ENCODE measurements at regions not wholly inside any gene's neighbourhood (a gene's known extent, or its start where the extent isn't known, plus 50 kb on each side); places are given as distances from the start of the nearest gene placed in this dataset.
"Not testable (repeated sequence)": the region's sequence is repeated elsewhere in the genome, so short reads cannot be mapped to it uniquely, and the experiment has no call there.

DNA sequence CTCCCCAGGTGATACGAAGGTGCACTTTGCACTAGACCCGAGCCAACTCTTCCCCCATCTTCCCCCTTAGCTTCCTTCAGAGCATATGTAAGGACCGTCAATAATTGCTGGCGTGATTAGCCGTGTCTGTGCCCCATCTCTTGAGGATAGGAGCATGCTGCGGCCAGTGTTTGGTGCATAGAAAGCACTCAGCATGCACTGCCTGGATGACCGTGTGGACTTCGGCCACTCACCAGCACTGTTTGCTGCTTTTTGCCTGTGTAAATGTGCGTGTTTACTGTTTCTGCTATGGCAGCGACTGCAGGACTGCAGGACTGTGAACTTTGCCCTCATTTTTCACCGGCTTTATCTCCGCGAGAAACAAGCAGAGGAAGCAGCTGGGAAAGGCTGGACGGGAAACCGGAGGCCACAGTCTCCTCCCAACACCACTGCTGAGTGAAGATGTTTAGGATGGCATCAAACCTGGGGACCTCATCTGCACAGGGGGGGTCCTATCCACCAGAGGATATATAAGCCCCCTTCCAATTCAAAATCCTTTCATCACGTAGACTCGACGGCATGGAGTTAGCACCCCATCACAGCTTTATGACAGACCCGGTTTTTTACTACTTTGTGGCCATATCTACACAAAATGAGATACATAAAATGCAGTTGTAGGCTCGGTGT is 150.6 kb upstream of the AFDN start:
- no peak for DNase-seq

DNA sequence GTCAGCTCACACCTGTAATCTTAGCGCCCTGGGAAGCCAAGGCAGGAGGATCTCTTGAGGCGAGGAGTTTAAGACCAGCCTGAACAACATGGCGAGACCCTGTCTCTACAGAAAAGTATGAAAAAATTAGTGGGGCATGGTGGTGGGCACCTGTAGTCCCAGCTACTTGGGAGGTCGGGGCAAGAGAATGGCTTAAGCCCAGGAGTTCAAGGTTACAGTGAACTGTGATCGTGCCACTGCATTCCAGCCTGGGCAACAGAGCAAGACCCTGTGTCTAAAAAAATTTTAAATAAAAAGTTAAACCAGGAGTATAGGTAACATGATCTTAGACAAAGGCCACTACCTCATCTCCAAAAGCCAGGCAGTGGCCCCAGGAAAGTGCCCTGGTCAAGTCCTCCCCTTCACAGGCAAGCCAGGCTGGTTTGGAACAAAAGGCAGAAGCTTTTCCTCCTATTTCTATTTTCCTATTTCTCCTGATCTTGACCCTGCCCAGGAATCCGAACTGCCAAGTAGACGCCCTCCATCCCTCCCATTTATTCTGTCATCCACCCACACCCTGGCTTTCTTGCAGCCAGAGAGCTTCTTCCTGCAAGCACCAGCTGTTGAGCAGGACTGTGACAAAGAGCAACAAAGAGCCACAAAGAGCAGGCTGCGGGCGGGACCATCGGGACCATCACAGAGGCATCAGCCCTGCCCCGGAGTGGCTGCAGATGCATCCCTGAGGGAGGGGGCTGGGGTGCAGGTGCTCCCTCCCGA is 149.9 kb upstream of the AFDN start:
- no peak for DNase-seq

- DNase-seq = no peak
These were observed 149.3 kb upstream of the AFDN start for GRCh38 chr6:167677422-167677789.

GRCh38 chr6:167678102-167679101 is 148.3 kb upstream of the AFDN start:
- no peak for DNase-seq

GRCh38 chr6:167679122-167679736 is 147.5 kb upstream of the AFDN start:
- no peak for DNase-seq

- DNase-seq = no peak
These were observed 146.7 kb upstream of the AFDN start for GRCh38 chr6:167679790-167680604.

DNA sequence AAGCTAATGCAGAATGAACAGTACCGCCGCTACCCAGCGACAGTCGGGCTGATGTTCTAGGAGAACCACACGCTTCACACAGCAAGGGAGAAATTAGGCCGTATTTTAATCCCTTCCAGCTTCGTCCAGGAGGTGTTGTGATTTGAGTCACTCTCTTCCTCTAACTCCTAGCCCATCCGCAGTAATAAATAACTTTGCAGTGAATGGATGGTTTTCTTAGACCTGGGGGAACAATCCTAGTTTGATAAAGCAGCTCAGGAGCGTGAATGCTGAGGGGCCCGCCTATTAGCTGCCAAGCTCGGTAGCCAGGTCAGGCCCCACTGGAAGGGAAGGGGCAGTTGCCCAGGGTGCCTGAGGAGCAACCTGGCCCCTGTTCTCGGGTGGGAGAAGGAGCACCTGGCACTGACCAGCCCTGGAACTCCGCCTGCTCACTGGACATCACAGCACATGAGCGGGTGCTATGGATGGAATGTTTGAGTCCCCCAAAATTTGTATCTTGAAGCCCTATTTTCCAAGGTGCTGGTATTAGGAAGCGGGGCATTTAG is 146.0 kb upstream of the AFDN start:
- no peak for DNase-seq

GRCh38 chr6:167682125-167682524 is 144.6 kb upstream of the AFDN start:
- no peak for DNase-seq

DNA sequence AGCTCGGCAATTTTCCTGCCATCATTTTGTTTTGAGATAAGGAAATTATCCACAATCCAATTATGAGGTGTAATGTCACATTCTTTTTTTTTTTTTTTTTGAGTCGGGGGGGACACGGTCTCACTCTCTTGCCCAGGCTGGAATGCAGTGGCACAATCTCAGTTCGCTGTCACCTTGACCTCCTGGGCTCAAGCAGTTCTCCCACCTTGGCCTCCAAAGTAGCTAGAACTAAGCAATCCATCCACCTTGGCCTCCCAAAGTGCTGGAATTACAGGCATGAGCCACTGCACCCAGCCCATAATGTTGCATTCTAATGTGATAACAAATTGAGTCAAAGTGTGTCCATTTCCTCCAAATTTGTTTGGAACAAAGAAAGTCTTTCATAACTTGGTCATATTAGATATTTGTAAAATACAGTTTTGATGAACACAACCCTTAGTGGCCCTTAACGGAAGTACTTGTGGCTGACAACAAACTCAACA is 144.1 kb upstream of the AFDN start:
- no peak for DNase-seq

- no peak for DNase-seq
These were observed 143.5 kb upstream of the AFDN start for GRCh38 chr6:167683028-167683862.

GRCh38 chr6:167684276-167685104 is 142.2 kb upstream of the AFDN start:
- no peak for DNase-seq

DNA sequence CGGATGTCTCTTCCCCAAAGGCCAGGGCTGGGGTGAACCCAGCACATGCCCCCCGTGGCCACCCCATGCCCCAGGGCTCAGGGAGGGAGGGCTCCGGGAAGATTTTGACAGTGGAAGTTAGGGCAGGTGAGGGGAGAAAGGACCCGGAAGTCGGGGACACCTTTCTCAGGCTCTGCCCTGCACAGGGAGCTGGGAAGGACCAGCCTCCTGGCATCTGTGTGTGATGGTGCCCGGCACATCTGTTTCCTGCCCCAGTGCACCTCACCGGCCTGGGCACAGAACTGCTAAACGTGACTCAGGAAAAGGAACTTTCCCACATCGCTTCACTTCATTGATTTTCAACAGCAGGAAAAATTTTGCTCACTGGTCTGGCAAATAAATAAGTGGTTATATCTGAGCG is 141.1 kb upstream of the AFDN start:
- no peak for DNase-seq

- DNase-seq = no peak
These were observed 140.4 kb upstream of the AFDN start for GRCh38 chr6:167686204-167686893.

GRCh38 chr6:167687116-167687725 is 139.5 kb upstream of the AFDN start:
- no peak for DNase-seq

DNA sequence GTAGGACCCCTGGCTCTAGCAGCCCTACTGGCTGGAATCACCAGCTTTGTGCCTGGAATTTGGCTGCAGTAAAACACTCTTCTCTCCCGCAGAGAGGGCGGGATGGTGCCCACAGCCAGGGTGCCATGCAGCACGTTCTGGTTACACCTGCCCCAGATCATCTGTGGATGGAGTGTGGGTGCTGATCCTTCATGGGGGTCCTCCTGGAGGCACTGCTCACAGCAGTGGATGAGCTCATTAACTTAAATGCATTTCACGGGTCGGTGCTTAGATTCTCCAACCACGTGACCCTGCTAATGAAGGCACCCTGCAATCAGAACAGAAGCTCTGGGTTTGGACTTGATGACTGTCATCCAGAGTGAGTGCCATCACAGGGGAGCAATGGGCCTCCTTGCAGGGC is 138.6 kb upstream of the AFDN start:
- no peak for DNase-seq

DNA sequence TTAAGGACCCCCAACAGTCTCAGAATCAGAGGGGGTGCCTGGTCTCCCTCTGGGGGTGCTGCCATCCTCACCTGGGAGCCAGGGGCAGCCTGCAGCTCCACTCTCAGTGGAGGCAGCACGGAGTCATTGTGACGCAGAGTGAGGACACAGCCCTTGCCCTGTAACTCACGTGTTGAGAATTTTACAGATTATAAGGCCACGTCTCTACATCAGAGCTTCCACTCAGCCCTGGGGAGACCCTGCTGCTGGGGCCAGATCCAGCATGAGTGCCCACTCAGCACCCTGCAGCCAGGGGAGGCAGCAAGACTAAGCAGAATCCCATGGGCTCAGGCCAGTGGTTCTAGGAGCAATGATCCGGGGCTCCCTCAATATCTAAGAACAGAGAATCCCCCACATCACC is 137.4 kb upstream of the AFDN start:
- no peak for DNase-seq

GRCh38 chr6:167689751-167690150 is 137.0 kb upstream of the AFDN start:
- no peak for DNase-seq

- DNase-seq = not testable (repeated sequence)
These were observed 136.4 kb upstream of the AFDN start for GRCh38 chr6:167690167-167690922.
